ENCODE measurements at regions not wholly inside any gene's neighbourhood (a gene's known extent, or its start where the extent isn't known, plus 50 kb on each side); places are given as distances from the start of the nearest gene placed in this dataset.

GRCh38 chr4:77385124-77385969 lies 220.3 kb upstream of the CXCL13 start:
- POLR2A ChIA-PET = no interaction called here
- Histone ChIP-seq H3K27ac (no peak overlapping the region), H3K4me1 (no peaks in the 10 kb centered on the region), H3K4me2 (no peak overlapping the region), H3K4me3 (no peak overlapping the region), H3K9me3 (no peaks in the 10 kb centered on the region)
- peak; percentile 84 to 92; a peak in 5 of 6 replicates for ATAC-seq
- TF ChIP-seq SMC3 (IDR thresholded peaks at IDR 0.05) (peak; percentile 79), CTCF (IDR thresholded peaks at IDR 0.05) (peak; percentile 67), MAX (IDR thresholded peaks at IDR 0.05) (no peak), RAD21 (conservative IDR thresholded peaks at IDR 0.05 in 1 of 2, IDR thresholded peaks at IDR 0.05 in 1 of 2) (peak; percentile 74)
- FAIRE-seq = no peak
- WGBS (ENCODE audit: missing lambda C conversion rate) = 0% methylated on average over 4 of the region's 4 CpGs
- DNase-seq (ENCODE audit: low read depth in 1 of 2, low spot score in 1 of 2) = peak; percentile 20 to 53
- CTCF ChIA-PET = interaction anchor here (0.6 to 4.6 kb wide), 39 partner anchors 9 to 477 kb away, joined by 3 to 21 read pairs (median 4); partner anchors contain the start of gene MRPL1

- ATAC-seq = no peak
- TF ChIP-seq ZSCAN20 (CRISPR knock-in tag; IDR thresholded peaks at IDR 0.05) = no peak
- CTCF ChIA-PET = interaction anchor here (1.1 to 3.6 kb wide), 2 partner anchors 9 to 225 kb away, joined by 3 to 16 read pairs; no protein-coding TSS in a partner anchor
- POLR2A ChIA-PET = no interaction called here
- no peak overlapping the region for H3K4me3 ChIP-seq
- H3K4me1 ChIP-seq = no peaks in the 10 kb centered on the region
- 9% methylated on average over 5 of the region's 5 CpGs for whole genome bisulfite sequencing (ENCODE audit: missing lambda C conversion rate)
- FAIRE-seq = no peak
- no peak overlapping the region for H3K27ac ChIP-seq
- no peaks in the 10 kb centered on the region for H3K9me3 ChIP-seq
- no peak for DNase-seq (ENCODE audit: low read depth in 1 of 2, low spot score in 1 of 2)
- no peak overlapping the region for H3K4me2 ChIP-seq
These were observed 211.6 kb upstream of the CXCL13 start for GRCh38 chr4:77393996-77394395.

- Histone ChIP-seq H3K9me3 (no peaks in the 10 kb centered on the region), H3K27ac (no peak overlapping the region), H3K4me1 (no peaks in the 10 kb centered on the region), H3K4me2 (no peak overlapping the region), H3K4me3 (no peak overlapping the region)
- CTCF ChIA-PET = interaction anchor here (1.3 to 3.6 kb wide), 3 partner anchors 9 to 29 kb away, joined by 3 to 16 read pairs (median 4); no protein-coding TSS in a partner anchor
- 67% methylated on average over 1 of the region's 1 CpG for WGBS (ENCODE audit: missing lambda C conversion rate)
- DNase-seq (ENCODE audit: low read depth in 1 of 2, low spot score in 1 of 2) = no peak
- TF ChIP-seq TP53 (CRISPR knock-in tag; IDR thresholded peaks at IDR 0.05) (no peak), CTCF (IDR thresholded peaks at IDR 0.05) (no peak), ESRRA (IDR thresholded peaks at IDR 0.05; ENCODE audit: borderline replicate concordance, low read length) (no peak), ZSCAN20 (CRISPR knock-in tag; IDR thresholded peaks at IDR 0.05) (no peak), FOSL2 (IDR thresholded peaks at IDR 0.05) (no peak), FOSL2 (CRISPR knock-in tag; IDR thresholded peaks at IDR 0.05) (no peak), PBX3 (IDR thresholded peaks at IDR 0.05) (no peak), GATA3 (IDR thresholded peaks at IDR 0.05; ENCODE audit: borderline replicate concordance) (no peak), CEBPB (IDR thresholded peaks at IDR 0.05) (no peak), EHMT2 (IDR thresholded peaks at IDR 0.05; ENCODE audit: low read depth) (no peak), E2F6 (IDR thresholded peaks at IDR 0.05; ENCODE audit: borderline replicate concordance, low read depth) (no peak), RNF2 (IDR thresholded peaks at IDR 0.05; ENCODE audit: borderline replicate concordance, low read depth) (no peak), JUNB (IDR thresholded peaks at IDR 0.05) (no peak), HOXB5 (CRISPR knock-in tag; IDR thresholded peaks at IDR 0.05) (no peak), NFE2L2 (conservative IDR thresholded peaks at IDR 0.05; ENCODE audit: low read length) (no peak), ZC3H11A (IDR thresholded peaks at IDR 0.05) (no peak), USF2 (IDR thresholded peaks at IDR 0.05) (no peak), ATOH8 (CRISPR knock-in tag; IDR thresholded peaks at IDR 0.05; ENCODE audit: low read depth) (no peak), HOXA7 (CRISPR knock-in tag; IDR thresholded peaks at IDR 0.05) (no peak)
- no peak for FAIRE-seq
- POLR2A ChIA-PET = no interaction called here
- ATAC-seq = no peak
These were observed 210.1 kb upstream of the CXCL13 start for GRCh38 chr4:77395481-77395880.
